Suprapubic skin (tissue), 3 donors: ENCODE measurements at regions not wholly inside any gene's neighbourhood (a gene's known extent, or its start where the extent isn't known, plus 50 kb on each side); places are given as distances from the start of the nearest gene placed in this dataset.

Experiments used
- POLR2A ChIP-seq, 2 donors: fragments of 450-650 bp; IDR thresholded peaks; one replicate each; pipeline ENCODE4 v1.6.1; 2017; ENCODE audit warnings: antibody characterized with exemption in 2 of 2, mild to moderate bottlenecking in 2 of 2, moderate library complexity in 2 of 2
- TF ChIP-seq, protein P1 (sequence below), 2 donors: fragments of 200-600 bp in 1 of 2; fragments of 450-650 bp in 1 of 2; sonication (generic) in 1 of 2; IDR thresholded peaks; one replicate each; pipeline ENCODE4 v1.5.1; 2016 to 2019; ENCODE audit warnings: antibody characterized with exemption in 2 of 2, mild to moderate bottlenecking in 1 of 2, moderate library complexity in 1 of 2

DNA sequence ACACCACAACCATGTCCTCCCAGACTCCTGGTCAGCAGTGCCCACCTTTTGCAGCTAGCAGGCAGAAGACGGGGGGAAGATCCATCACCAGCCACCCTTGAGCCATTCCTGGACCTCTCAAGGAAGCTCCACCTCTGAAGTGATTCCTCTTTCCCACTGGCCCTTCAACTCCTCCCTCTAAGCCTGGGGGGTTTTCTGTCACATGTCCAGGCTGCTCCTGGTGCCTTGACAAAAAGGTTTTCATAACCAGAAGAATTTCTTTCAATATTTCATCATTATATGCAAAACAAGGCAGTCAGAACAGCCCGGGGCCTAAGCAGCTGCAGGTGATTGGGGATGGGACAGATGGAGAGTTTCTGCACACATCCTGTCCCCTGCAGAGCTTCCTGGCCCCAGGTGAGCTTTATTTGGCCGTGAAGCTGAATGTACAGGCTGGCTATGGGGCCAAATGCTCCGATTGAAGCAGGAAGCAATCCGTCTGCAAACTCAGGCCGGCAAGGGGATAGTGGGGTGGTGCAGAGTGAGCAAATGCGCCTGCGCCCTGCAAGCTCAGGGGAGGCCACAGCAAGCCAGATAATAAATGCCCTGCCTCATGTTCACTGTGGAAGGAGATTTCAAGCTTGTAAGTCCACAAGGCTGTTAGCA is 173.5 kb downstream of the C5orf15 start:
- TF ChIP-seq, protein P1, sequence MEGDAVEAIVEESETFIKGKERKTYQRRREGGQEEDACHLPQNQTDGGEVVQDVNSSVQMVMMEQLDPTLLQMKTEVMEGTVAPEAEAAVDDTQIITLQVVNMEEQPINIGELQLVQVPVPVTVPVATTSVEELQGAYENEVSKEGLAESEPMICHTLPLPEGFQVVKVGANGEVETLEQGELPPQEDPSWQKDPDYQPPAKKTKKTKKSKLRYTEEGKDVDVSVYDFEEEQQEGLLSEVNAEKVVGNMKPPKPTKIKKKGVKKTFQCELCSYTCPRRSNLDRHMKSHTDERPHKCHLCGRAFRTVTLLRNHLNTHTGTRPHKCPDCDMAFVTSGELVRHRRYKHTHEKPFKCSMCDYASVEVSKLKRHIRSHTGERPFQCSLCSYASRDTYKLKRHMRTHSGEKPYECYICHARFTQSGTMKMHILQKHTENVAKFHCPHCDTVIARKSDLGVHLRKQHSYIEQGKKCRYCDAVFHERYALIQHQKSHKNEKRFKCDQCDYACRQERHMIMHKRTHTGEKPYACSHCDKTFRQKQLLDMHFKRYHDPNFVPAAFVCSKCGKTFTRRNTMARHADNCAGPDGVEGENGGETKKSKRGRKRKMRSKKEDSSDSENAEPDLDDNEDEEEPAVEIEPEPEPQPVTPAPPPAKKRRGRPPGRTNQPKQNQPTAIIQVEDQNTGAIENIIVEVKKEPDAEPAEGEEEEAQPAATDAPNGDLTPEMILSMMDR (IDR thresholded peaks at IDR 0.05): no peak
- no peak for TF ChIP-seq POLR2A (IDR thresholded peaks at IDR 0.05)
